GM21367 (cell line): ENCODE measurements at regions not wholly inside any gene's neighbourhood (a gene's known extent, or its start where the extent isn't known, plus 50 kb on each side); places are given as distances from the start of the nearest gene placed in this dataset.
"Not testable (repeated sequence)": the region's sequence is repeated elsewhere in the genome, so short reads cannot be mapped to it uniquely, and the experiment has no call there.

Experiments used
- ATAC-seq: cut with Tn5 transposase; IDR thresholded peaks from one replicate; pipeline ENCODE4 v1.9.1; 2021; ENCODE audit not compliant: unreplicated experiment

DNA sequence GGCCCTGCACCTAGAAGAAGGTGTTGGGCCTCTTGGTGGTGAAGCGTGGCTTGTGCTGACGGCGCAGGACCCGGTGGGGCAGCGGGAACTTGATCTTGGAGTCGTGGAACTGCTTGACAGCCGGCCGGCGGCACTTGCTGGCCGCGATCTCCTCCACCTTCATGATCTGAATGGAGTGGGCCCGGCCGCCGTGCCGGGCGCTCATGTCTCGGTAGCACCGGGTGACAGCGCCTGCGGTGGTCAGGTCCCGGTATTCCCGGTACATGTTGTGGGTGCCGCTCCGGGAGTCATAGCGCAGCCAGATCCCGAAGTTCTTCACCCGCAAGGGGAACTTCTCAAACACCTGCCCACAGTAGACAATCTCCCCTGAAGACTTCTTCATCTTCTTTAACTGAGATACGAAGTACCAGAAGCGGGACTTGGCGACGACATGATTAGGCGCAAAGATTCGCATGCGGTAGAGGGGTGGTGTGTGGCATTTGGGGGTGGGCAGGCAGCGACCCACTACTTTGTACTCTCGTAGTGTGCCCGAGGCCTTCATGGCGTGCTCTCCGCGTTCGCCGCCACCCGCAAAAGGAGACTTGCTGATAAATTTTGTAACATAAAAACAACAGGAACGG lies 92.1 kb upstream of the MSH6 start:
- ATAC-seq: not testable (repeated sequence)

DNA sequence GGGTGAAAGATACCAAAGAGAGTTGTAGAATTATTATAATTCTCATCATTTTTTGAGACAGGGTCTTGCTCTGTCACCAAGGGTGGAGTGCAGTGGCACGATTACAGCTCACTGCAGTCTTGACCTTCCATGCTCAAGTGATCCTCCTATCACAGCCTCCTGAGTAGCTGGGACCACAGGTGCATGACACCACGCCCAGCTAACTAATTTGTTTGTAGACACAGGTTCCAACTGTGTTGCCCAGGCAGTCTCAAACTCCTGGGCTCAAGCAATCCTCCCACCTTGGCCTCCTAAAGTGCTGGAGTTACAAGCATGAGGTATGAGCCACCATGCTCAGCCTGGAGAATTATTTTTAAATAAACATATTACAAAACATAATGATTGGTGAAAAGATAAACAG lies 92.8 kb upstream of the MSH6 start:
- no peak for ATAC-seq

DNA sequence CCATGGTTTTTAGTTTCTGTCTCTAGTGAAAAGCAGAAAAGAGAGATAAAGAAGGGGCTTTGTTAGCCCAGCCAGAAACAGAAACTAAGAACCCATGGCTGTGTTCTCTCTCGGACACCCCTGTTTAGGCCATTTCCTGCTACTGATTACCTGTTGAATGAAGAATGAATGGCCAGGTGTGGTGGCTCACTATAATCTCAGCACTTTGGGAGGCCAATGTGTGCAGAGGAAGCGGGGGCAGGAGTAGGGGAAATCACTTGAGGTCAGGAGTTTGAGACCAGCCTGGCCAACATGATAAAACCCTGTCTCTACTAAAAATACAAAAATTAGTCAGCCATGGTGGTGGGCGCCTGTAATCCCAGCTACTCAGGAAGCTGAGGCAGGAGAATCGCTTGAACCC lies 93.8 kb upstream of the MSH6 start:
- peak; percentile 65 for ATAC-seq

DNA sequence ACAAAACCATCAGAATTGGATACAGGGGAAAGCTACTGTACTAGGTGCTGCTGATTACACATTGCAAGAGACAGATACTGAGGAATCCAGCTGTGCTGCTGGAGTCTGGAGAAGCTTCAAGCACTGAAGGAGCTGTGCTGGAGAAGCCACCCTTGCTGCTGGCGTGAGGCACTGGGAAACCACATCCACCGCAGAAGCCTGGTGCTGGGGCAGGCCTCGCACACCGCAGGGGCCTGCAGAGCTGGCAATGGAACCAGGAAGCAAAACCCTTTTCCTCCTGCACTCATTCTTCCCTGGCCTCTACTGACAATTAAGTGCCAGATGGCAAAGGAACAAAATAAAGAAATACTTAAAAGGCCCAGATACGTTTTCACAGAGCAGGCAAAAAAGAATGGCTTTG lies 94.4 kb upstream of the MSH6 start:
- peak; percentile 17 for ATAC-seq

DNA sequence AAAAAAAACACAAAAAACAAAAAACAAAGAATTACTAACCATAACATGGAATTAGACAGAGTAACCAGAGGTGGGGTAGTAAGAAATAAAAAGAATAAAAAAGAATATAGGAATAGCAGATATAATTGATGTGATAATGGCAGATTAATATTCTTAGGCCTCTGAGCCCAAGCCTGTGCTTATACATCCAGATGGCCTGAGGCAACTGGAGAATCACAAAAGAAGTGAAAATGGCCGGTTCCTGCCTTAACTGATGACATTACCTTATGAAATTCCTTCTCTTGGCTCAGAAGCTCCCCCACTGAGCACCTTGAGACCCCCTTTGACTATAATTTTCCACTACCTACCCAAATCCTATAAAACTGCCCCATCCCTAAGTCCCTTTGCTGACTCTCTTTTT lies 95.1 kb upstream of the MSH6 start:
- no peak for ATAC-seq

DNA sequence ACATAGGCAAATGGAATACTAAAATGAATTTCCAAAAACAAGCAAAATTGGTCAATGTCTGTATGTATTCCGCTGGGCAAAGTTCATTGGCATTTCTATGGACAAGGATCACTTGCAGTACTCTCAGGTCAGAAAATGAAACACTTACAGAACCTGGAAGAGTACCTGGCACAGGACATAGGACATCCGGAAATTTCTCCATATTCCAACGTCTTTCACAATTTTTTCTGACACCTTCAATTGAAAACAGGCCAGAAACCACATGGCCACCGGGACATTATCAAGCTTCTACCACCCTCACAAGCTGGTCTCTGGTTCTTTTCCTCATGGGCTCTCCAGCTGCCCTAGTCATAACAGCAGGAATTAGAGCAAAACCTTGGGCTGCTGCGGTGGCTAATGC lies 96.9 kb upstream of the MSH6 start:
- ATAC-seq: no peak

DNA sequence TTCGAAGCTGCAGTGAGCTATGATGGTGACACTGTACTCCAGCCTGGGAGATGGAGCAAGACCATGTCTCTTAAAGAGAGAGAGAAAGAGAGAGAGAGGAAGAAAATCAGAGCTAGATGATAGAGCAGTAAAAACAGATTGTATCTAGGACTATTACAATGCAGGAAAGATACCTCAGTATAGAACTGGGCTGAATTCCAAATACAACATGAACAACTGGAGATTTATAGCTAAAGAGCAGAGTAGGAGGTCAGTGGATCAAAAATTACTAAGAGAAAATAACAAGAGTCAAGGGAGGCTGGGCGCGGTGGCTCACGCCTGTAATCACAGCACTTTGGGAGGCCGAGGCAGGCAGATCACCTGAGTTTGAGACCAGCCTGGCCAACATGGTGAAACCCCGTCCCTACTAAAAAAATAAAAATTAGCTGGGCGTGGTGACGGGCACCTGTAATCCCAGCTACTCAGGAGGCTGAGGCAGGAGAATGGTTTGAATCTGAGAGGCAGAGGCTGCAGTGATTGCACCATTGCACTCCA lies 100.7 kb upstream of the MSH6 start:
- ATAC-seq: no peak

DNA sequence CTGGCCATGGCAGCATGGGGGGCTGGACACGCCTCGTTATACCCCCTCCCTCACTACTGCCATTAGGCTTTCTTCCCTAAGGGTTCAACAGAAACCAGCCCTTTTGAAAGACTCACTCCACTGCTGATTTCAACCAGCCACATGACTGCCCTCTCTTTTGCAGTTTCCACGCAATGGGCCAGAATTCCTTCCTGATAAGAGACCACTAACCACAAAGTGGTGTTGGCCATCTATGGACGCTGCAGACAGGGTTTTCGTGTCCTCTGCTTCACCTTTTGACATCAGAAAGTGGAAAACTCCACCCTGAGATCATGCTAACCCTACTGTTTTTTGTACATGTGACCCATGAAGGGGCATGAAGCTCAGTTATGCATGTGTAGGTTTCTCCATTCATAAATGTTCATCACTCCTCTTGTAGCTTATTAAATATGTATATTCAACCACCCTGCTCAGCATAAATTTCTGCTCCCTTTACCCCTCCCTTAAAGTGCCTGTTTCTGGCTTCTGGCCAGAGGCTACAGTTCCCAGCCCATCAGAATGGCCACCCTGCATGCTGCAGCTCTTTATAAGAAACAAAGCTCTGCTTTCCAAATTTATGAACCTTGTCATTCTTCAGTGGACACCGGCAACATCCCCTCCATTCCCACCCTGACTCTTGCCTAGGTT lies 105.6 kb upstream of the KCNK12 start:
- ATAC-seq: no peak

DNA sequence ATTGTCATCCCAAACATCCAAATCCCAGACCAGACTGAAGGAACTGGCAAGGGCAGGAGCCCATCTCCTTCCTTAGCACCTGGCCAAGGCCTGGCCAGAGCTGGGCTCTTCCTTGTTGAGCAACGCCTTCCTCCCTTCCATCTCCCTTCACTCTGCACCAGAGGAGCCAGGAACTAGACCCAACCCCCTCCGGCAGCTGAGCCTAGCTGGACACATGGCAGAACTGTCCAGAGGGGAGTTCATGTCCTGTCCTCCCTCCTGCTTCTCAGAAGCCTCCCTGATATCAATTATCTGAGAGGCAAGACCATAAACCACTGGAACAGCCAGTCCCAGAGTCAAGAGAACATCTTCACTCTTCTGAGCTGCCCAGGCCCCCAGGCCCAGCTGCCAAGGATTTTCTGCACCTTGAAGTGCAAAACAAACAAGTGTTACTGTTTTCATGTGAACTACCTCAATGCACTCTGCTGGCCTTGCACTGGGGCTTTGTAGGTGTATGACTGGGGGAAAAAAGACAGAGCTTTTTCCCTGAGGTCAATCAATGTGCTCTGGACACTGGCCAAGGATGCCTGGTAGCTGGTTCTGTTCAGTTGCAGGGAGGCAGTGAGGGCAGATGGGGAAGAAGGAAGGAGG lies 104.5 kb upstream of the KCNK12 start:
- ATAC-seq: no peak

DNA sequence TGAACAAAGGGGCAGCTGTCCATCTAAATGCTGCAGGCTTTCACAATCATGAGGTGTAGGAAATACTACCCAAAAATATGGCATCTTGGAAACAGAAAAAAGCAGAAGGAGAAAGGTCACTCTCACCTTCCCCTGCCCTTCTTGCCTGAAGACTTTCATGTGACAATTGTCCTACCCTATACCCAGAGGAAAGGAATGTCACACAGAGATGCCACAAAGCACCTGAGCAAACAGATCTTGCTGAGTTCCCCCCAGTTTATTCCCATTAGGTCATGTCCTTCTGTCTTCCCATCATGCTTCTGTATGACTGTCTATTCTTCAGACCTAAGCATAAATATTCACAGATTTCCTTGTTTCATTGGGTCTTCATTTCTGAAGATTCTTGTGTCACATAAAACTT lies 95.5 kb upstream of the KCNK12 start:
- no peak for ATAC-seq

DNA sequence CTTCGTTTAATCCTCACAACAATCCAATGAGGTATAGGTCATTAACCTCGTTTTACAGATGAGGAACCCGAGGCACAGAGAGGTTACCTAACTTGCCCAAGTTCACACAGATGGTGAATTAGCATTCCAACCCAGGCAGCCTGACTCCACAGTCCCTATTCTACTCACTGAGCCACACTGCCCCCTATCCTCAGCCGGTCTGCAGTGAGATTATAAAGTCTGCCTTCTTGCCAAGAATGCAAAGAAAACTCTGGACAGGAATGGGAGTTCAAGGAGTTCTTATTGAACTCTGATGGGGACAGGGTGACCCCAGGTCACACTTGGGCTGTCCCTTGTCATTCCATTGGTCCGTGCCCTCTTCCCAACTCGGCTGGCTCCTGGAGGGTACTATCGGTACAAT lies 94.0 kb upstream of the KCNK12 start:
- ATAC-seq: no peak

DNA sequence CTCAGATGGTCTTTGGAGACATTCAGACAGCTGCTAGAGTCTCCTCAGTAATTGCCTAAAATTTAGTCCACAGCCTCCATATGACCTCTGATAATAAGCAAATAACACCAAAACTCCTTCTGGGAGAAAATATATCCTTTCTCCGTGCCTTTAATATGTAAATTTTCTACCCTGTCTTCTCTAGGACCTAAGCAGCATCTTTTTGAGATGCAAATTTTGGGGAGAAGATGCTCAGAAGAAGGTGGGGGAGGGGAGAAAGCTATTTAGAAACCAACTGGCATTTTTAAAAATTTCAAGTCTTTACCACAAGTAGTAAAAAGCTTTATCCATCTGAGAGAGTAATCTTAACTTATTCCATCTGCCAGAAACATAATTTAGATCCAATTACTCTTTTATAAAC lies 91.8 kb upstream of the KCNK12 start:
- no peak for ATAC-seq

DNA sequence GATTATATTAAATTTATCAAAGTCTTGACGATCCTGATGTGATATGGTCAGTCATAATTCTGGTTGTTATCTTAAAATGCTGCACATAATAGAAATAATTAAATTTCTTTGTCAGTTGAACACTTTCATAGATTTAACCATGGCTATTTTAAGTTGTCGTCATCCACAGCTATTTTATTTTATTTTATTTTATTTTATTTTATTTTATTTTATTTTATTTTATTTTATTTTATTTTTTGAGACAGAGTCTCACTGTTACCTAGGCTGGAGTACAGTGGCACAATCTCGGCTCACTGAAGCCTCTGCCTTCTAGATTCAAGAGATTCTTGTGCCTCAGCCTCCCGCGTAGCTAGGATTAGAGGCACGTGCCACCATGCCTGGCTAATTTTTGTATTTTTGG lies 90.5 kb upstream of the KCNK12 start:
- no peak for ATAC-seq

DNA sequence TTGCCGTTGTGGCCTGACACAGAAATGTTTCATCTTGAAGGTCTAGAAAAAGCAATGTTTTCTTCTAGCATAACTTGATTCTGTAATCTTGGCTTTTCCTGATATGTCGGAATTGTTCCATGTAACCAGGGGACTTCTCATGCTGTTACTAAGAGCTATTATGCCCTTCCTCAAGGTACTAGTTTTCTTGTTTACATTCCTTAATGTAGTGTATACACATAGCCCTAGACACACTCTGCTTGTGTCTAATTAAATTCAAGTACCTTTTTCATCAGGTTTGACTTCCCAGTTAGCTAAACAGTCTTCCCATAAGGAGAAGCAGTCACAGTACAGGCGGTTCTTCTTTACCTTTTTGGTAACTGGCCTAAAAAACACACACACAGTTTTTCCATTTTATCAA lies 89.4 kb upstream of the KCNK12 start:
- ATAC-seq: no peak

DNA sequence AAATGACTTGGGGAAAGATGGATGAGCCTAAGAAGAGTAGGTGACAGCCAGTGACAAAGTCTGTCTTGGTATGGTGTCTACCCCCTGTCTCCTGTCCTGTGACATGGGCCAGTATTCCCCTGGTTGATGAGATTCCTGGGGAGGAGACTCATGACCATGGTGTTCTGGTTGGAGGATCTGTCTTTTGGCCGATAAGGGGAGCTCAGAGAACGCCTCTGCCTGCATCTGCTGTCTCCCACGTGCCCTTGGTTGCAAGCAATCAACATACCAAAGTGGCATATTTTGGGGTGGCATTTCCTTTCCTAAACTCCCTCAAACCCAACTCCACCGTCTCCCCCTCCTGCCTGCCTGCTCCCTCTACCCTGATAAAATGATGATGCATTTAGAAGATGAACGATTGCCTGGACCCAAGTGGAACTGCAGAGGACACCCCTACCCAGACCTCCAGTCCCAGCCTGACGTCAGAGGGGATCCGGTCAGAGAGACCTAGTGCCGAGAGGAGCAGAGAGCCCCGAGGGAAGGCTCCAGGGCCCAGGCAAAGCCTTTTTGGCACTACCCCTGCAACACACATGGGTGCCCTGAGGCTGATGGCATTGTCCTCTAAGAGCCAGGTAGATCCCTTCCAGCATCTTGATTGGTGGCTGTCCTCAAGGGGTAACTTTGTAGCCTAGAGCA lies 88.0 kb upstream of the KCNK12 start:
- no peak for ATAC-seq

DNA sequence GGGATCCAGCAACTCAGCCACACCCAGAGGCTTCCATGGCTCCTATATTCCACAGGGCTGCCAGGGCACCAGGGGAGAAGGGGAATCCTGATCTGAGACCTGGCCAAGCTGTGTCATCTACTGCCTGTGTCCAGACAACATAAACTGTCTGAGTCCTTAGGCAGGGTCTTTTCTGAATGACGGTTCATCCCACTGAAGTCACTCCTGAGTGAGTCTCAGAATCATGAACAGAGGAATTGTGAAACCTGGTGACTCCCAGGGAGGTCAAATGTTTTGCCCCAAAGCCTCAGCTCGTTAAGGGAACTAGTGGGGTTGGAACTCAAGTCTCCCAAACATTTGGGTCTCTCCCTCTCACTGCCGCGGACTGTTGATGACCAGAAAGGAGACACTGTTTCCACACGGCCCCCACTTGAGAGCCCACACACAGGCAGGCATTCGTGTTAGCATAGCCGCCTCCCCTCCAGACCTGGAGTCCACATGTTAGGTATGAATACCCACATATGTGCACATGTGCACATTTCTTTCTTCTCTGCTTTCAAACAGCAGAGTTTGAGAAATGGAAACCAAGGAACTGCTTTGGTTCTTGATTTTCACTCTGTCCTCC lies 87.2 kb upstream of the KCNK12 start:
- ATAC-seq: no peak

DNA sequence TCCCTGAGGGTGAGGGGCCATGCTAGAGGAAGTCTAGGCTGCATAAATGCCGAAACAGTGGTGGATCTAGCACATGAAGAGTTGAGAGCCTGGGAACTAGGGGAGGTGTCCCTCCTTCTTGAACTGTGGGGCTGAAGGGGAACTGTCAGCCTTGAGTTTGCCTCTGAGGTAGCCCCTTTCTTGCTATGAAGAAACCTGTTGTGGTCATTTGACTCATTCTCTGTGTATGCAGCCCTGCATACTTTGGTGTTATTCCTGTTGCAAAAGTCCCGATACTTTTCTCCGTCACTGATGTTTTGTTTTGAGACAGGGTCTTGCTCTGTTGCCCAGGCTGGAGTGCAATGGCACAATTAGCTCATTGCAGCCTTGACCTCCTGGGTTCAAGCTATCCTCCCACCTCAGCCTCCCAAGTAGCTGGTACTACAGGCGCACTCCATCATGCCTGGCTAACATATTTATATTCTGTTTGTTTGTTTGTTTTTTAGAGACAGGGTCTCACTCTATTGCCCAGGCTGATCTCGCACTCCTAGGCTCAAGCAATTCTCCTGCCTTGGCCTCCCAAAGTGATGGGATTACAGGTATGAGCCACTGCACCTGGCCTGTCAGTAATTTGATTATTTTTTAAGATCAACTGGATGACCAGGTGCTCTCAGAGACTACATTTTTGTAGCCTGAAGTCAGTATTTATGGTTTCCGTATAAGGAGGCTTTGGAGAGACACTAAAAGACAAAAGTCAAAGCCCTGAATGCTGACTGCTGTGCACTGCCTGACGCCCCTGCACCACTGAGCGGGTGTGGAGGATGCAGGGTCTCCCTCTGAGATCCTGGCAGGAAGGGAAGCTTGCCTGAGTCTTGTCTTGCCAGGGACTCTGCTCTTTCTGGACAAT lies 86.2 kb upstream of the KCNK12 start:
- ATAC-seq: no peak

DNA sequence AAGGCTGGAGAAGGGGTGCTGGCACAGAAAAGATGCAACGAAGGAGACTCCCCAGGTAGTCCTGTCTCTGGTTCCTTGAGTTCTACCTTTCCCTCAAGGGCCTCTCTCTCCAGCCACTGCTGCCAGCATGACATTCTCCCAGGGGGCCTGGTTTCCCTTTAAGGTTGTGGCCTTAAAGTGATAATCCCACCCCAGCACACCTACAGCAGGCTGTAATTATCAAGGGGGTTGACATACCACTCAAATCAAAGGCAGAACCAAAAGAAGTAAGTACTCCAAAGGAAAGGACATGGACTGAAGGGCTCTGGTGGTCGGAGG lies 84.7 kb upstream of the KCNK12 start:
- ATAC-seq: no peak

DNA sequence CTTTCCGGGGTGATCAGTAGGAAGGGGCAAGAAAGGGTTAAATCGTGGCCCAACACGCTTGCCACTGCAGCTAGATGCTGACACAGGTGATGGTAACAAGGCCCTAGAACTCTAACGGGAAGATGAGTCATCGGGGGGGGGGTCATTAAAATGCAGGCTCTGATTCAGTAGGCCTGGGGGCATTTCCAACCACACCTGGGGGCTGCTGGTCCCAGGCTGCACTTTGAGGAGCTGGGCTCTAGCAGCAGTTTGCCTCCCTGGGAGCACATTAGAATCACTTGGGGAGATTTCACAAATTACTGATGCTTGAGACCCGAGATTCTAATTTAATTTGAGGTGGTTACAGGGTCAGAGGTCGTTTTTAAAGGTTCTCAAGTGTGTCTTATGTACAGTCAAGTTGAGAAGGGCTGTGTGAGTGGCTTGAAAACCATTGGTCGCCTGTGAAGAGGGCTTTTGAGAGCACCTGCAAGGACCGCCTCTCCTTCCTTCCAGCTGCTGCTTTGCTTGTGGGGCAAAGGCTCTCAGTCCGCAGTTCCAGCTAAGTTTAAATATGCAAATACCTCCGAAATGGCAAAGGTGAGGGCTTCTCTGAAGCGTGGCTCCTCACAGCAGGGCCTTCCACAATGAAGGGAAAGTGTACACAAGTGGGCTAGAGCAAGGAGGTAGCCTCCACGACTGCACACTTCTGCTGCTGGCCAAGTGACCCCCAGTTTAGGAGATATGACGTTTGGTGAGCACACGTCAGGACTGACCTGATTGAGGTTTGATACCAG lies 84.2 kb upstream of the KCNK12 start:
- ATAC-seq: peak; percentile 80
